ENCODE measurements at regions not wholly inside any gene's neighbourhood (a gene's known extent, or its start where the extent isn't known, plus 50 kb on each side); places are given as distances from the start of the nearest gene placed in this dataset.

GRCh38 chr2:215493376-215493775, 57.5 kb upstream of the FN1 start:
- TF ChIP-seq, protein P1, sequence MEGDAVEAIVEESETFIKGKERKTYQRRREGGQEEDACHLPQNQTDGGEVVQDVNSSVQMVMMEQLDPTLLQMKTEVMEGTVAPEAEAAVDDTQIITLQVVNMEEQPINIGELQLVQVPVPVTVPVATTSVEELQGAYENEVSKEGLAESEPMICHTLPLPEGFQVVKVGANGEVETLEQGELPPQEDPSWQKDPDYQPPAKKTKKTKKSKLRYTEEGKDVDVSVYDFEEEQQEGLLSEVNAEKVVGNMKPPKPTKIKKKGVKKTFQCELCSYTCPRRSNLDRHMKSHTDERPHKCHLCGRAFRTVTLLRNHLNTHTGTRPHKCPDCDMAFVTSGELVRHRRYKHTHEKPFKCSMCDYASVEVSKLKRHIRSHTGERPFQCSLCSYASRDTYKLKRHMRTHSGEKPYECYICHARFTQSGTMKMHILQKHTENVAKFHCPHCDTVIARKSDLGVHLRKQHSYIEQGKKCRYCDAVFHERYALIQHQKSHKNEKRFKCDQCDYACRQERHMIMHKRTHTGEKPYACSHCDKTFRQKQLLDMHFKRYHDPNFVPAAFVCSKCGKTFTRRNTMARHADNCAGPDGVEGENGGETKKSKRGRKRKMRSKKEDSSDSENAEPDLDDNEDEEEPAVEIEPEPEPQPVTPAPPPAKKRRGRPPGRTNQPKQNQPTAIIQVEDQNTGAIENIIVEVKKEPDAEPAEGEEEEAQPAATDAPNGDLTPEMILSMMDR (IDR thresholded peaks at IDR 0.05; ENCODE audit: low read depth, low read length, missing control alignments): no peak
- H3K4me3 ChIP-seq (ENCODE audit: low read depth, low read length): no peak overlapping the region
- DNase-seq (ENCODE audit: low read depth): no peak

DNA sequence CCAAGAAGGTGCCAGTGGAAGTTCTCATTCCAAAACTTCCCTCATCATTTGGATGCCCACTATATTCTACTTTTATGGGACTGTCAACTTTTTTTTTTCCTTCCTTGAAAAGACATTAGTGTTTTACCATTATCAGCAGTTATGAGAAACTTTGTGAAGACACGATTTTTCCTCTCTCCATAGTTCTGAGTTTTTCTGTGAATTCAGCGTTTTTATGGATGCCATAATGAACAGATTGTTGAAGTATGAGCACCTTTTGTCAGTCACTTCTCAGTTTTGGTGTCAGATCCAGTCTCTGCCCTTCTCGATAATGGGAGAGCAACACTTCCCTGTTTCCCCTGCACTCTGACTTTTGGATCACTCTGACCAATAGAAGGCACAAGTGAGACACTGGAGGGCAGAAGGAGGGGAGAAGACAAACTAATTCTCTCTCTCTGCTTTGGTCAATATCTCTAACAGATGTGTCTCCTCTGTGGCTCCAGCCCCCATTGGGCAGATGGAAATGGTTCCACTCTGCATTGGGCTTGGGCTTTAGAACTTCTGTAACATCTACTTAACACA, 53.5 kb upstream of the FN1 start:
- no peak for DNase-seq (ENCODE audit: low read depth)
- TF ChIP-seq, protein P1 (IDR thresholded peaks at IDR 0.05; ENCODE audit: low read depth, low read length, missing control alignments): no peak
- H3K4me3 ChIP-seq (ENCODE audit: low read depth, low read length): no peak overlapping the region

- TF ChIP-seq, protein P1 (IDR thresholded peaks at IDR 0.05; ENCODE audit: low read depth, low read length, missing control alignments): no peak
- no peak overlapping the region for H3K4me3 ChIP-seq (ENCODE audit: low read depth, low read length)
- no peak for DNase-seq (ENCODE audit: low read depth)
Observed at GRCh38 chr2:215487002-215487372, 51.1 kb upstream of the FN1 start.

- TF ChIP-seq, protein P1 (IDR thresholded peaks at IDR 0.05; ENCODE audit: low read depth, low read length, missing control alignments): no peak
- H3K4me3 ChIP-seq (ENCODE audit: low read depth, low read length): no peak overlapping the region
- no peak for DNase-seq (ENCODE audit: low read depth)
Observed at GRCh38 chr2:215486291-215487001, 50.6 kb upstream of the FN1 start.

Measured in GM12864 (cell line).